NCI-H526 (cell line): ENCODE measurements at regions not wholly inside any gene's neighbourhood (a gene's known extent, or its start where the extent isn't known, plus 50 kb on each side); places are given as distances from the start of the nearest gene placed in this dataset.
A peak's percentile ranks its signal among the peaks of the same experiment; 100 is the strongest.
"Not testable (repeated sequence)": the region's sequence is repeated elsewhere in the genome, so short reads cannot be mapped to it uniquely, and the experiment has no call there.

Source experiments
- DNase-seq, 2 experiments: peaks; one replicate each; lab custom pipeline; 2025; lab: John Stamatoyannopoulos, UW

- DNase-seq = no peak
Observed at GRCh38 chr11:87645626-87646025, 529.6 kb downstream of the RAB38 start.

- no peak for DNase-seq
Observed at GRCh38 chr11:87639753-87640364, 535.4 kb downstream of the RAB38 start.

- no peak for DNase-seq
Observed at GRCh38 chr11:87635001-87635400, 540.2 kb downstream of the RAB38 start.

GRCh38 chr11:87634331-87634730 is 540.9 kb downstream of the RAB38 start:
- no peak for DNase-seq

- DNase-seq = no peak
Observed at GRCh38 chr11:87628957-87629356, 546.3 kb downstream of the RAB38 start.

- no peak for DNase-seq
Observed at GRCh38 chr11:87628026-87628580, 547.1 kb downstream of the RAB38 start.

- DNase-seq = peak in 1 of 2 experiments; percentile 29
Observed at GRCh38 chr11:87623531-87624365, 551.5 kb downstream of the RAB38 start.

- DNase-seq = no peak
Observed at GRCh38 chr11:87616511-87616910, 558.7 kb downstream of the RAB38 start.

GRCh38 chr11:87604350-87604749 is 566.6 kb downstream of the TMEM135 start:
- no peak for DNase-seq

GRCh38 chr11:87603887-87604286 is 566.2 kb downstream of the TMEM135 start:
- DNase-seq = no peak

- no peak for DNase-seq
Observed at GRCh38 chr11:87602776-87603175, 565.0 kb downstream of the TMEM135 start.

- DNase-seq = no peak
Observed at GRCh38 chr11:87600938-87601337, 563.2 kb downstream of the TMEM135 start.

- no peak for DNase-seq
Observed at GRCh38 chr11:87597725-87598124, 560.0 kb downstream of the TMEM135 start.

- no peak for DNase-seq
Observed at GRCh38 chr11:87596176-87596575, 558.4 kb downstream of the TMEM135 start.

- DNase-seq = no peak
Observed at GRCh38 chr11:87589082-87589481, 551.3 kb downstream of the TMEM135 start.

GRCh38 chr11:87585613-87586012 is 547.9 kb downstream of the TMEM135 start:
- not testable (repeated sequence) for DNase-seq

GRCh38 chr11:87583931-87584330 is 546.2 kb downstream of the TMEM135 start:
- no peak for DNase-seq

GRCh38 chr11:87575088-87575487 is 537.4 kb downstream of the TMEM135 start:
- DNase-seq = no peak

- no peak for DNase-seq
Observed at GRCh38 chr11:87574193-87574592, 536.5 kb downstream of the TMEM135 start.

- DNase-seq = no peak
Observed at GRCh38 chr11:87573708-87574107, 536.0 kb downstream of the TMEM135 start.

GRCh38 chr11:87572881-87573280 is 535.1 kb downstream of the TMEM135 start:
- no peak for DNase-seq

- DNase-seq = no peak
Observed at GRCh38 chr11:87560352-87560751, 522.6 kb downstream of the TMEM135 start.

- not testable (repeated sequence) for DNase-seq
Observed at GRCh38 chr11:87559852-87560251, 522.1 kb downstream of the TMEM135 start.
